Neural progenitor cell (in vitro differentiated cells): ENCODE measurements at regions not wholly inside any gene's neighbourhood (a gene's known extent, or its start where the extent isn't known, plus 50 kb on each side); places are given as distances from the start of the nearest gene placed in this dataset.

Experiments used
- DNase-seq: peaks from one replicate; pipeline ENCODE4 v3.0.0-alpha.2; 2016; ENCODE audit warnings: low spot score
- H2AFZ ChIP-seq: fragments of 200-600 bp; sonication (generic); replicated peaks from 2 replicates; pipeline ENCODE4 v1.6.1; 2016; ENCODE audit warnings: antibody characterized with exemption
- H3F3A ChIP-seq: fragments of 200-600 bp; sonication (generic); 2 replicates; pipeline ENCODE4 v1.6.1; 2016; ENCODE audit warnings: antibody characterized with exemption, low read depth
- H3K27ac ChIP-seq: fragments of 200-600 bp; sonication (generic); 2 replicates; pipeline ENCODE4 v1.5.1; 2016; ENCODE audit warnings: mild to moderate bottlenecking
- H3K27me3 ChIP-seq: fragments of 200-600 bp; sonication (generic); 2 replicates; pipeline ENCODE4 v1.6.1; 2016; ENCODE audit warnings: mild to moderate bottlenecking, moderate library complexity
- H3K36me3 ChIP-seq: fragments of 200-600 bp; sonication (generic); 2 replicates; pipeline ENCODE4 v1.5.1; 2016
- H3K4me1 ChIP-seq: fragments of 200-600 bp; sonication (generic); 2 replicates; pipeline ENCODE4 v1.6.1; 2016; ENCODE audit warnings: mixed run types
- H3K4me2 ChIP-seq: fragments of 200-600 bp; sonication (generic); 2 replicates; pipeline ENCODE4 v1.6.1; 2016
- H3K4me3 ChIP-seq: fragments of 200-600 bp; sonication (generic); 2 replicates; pipeline ENCODE4 v1.5.1; 2016
- H3K79me2 ChIP-seq: fragments of 200-600 bp; sonication (generic); 2 replicates; pipeline ENCODE4 v1.6.1; 2016; ENCODE audit warnings: low read depth
- H3K9ac ChIP-seq: fragments of 200-600 bp; sonication (generic); 2 replicates; pipeline ENCODE4 v1.6.1; 2016
- H3K9me3 ChIP-seq: fragments of 200-600 bp; sonication (generic); 2 replicates; pipeline ENCODE4 v1.5.1; 2016; ENCODE audit warnings: low read depth
- H4K20me1 ChIP-seq: fragments of 200-600 bp; sonication (generic); 2 replicates; pipeline ENCODE4 v1.6.1; 2016; ENCODE audit warnings: low read depth
- H3K27ac Mint-ChIP-seq: 3 replicates; pipeline ENCODE4 v1.8.0; 2021; ENCODE audit warnings: mixed read lengths
- H3K27me3 Mint-ChIP-seq: 2 replicates; pipeline ENCODE4 v1.8.0; 2022; ENCODE audit warnings: low read depth, mild to moderate bottlenecking, inconsistent platforms, moderate library complexity, mixed read lengths; ENCODE audit not compliant: insufficient read depth
- H3K36me3 Mint-ChIP-seq: 3 replicates; pipeline ENCODE4 v1.8.0; 2021; ENCODE audit warnings: mixed read lengths
- H3K4me1 Mint-ChIP-seq: 3 replicates; pipeline ENCODE4 v1.8.0; 2021; ENCODE audit warnings: mixed read lengths
- H3K4me3 Mint-ChIP-seq: 3 replicates; pipeline ENCODE4 v1.8.0; 2021; ENCODE audit warnings: mild to moderate bottlenecking, moderate library complexity, mixed read lengths
- H3K9me3 Mint-ChIP-seq: 3 replicates; pipeline ENCODE4 v1.8.0; 2020; ENCODE audit warnings: mixed read lengths
- CTCF ChIP-seq: fragments of 200-600 bp; sonication (generic); IDR thresholded peaks from 2 replicates; pipeline ENCODE4 v1.5.1; 2017; ENCODE audit warnings: antibody characterized with exemption, mild to moderate bottlenecking
- EZH2 ChIP-seq: fragments of 200-600 bp; sonication (generic); IDR thresholded peaks from 2 replicates; pipeline ENCODE4 v1.6.1; 2017; ENCODE audit warnings: antibody characterized with exemption, mild to moderate bottlenecking, moderate library complexity
- EZH2phosphoT487 ChIP-seq: fragments of 200-600 bp; sonication (generic); IDR thresholded peaks from 2 replicates; pipeline ENCODE4 v1.6.1; 2017; ENCODE audit warnings: antibody characterized with exemption

- no peak overlapping the region for H3K9ac ChIP-seq
- no peaks in the 10 kb centered on the region for H3F3A ChIP-seq
- no peak for TF ChIP-seq EZH2
- no peak for TF ChIP-seq EZH2phosphoT487
- no peak for TF ChIP-seq CTCF
- Mint-ChIP-seq H3K36me3 (no peaks in the 10 kb centered on the region), H3K4me1 (no peaks in the 10 kb centered on the region), H3K27me3 (no peaks in the 10 kb centered on the region), H3K4me3 (no peak overlapping the region), H3K9me3 (no peaks in the 10 kb centered on the region), H3K27ac (no peak overlapping the region)
- H3K27ac ChIP-seq: no peak overlapping the region
- no peaks in the 10 kb centered on the region for H3K36me3 ChIP-seq
- no peak overlapping the region for H2AFZ ChIP-seq
- no peak overlapping the region for H3K4me2 ChIP-seq
- H3K9me3 ChIP-seq: no peaks in the 10 kb centered on the region
- H3K79me2 ChIP-seq: no peaks in the 10 kb centered on the region
- no peaks in the 10 kb centered on the region for H4K20me1 ChIP-seq
- H3K27me3 ChIP-seq: no peaks in the 10 kb centered on the region
- no peak for DNase-seq
- no peak overlapping the region for H3K4me3 ChIP-seq
- no peaks in the 10 kb centered on the region for H3K4me1 ChIP-seq
These were observed 758.3 kb downstream of the GBE1 start for GRCh38 chr3:81003008-81003645.

DNA sequence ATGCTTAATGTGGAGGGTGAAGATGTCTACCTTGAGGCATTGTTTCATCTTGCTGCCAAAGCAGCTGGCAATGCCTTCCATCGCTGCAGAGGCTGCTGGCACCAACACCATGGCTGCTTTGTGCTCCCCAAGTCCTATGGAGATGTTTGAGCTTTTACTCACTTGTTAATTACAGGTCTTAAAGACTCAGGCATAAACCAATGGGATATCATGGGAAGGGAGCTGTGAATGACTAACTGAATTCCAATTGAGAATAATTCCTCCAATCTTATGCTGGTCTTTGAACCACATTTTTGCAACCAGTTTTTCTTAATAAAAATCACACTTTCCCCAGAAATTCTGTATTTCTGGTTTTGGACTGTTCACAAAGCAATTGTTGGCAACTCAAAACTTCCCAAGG lies 762.0 kb downstream of the GBE1 start:
- no peak overlapping the region for H3K4me3 Mint-ChIP-seq
- Histone ChIP-seq H3K27ac (no peak overlapping the region), H3K27me3 (no peaks in the 10 kb centered on the region), H3K79me2 (no peaks in the 10 kb centered on the region), H3K4me1 (no peaks in the 10 kb centered on the region), H3K9me3 (no peaks in the 10 kb centered on the region), H2AFZ (no peak overlapping the region), H4K20me1 (no peaks in the 10 kb centered on the region), H3K9ac (no peak overlapping the region), H3K4me2 (no peak overlapping the region), H3K36me3 (no peaks in the 10 kb centered on the region), H3F3A (no peaks in the 10 kb centered on the region), H3K4me3 (no peak overlapping the region)
- H3K27ac Mint-ChIP-seq: no peak overlapping the region
- H3K27me3 Mint-ChIP-seq: no peaks in the 10 kb centered on the region
- H3K9me3 Mint-ChIP-seq: no peaks in the 10 kb centered on the region
- DNase-seq: no peak
- H3K36me3 Mint-ChIP-seq: no peaks in the 10 kb centered on the region
- TF ChIP-seq CTCF (no peak), EZH2 (no peak), EZH2phosphoT487 (no peak)
- no peaks in the 10 kb centered on the region for H3K4me1 Mint-ChIP-seq

DNA sequence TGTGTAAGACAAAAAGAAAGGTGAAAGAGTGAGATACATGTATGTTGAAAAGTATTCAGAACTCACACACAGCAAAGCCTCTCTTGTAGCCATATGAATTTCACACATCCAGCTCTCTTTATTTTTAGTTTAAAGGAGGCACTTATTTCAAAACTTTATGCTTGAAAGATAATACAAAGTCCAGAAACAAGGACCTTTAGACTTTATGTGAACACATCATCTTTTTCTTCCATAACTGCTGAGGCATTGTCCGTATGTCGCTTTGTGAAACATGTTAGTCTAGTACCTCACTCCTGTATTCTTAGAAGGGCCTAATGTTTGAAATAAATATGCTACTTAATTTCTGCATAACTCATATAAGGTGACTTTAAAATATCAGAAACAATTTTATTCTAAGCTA lies 763.4 kb downstream of the GBE1 start:
- H4K20me1 ChIP-seq: no peaks in the 10 kb centered on the region
- H3K36me3 ChIP-seq: no peaks in the 10 kb centered on the region
- no peak overlapping the region for H2AFZ ChIP-seq
- DNase-seq: no peak
- no peak overlapping the region for H3K9ac ChIP-seq
- no peaks in the 10 kb centered on the region for H3K79me2 ChIP-seq
- no peak overlapping the region for H3K27ac ChIP-seq
- Mint-ChIP-seq H3K9me3 (no peaks in the 10 kb centered on the region), H3K4me3 (no peak overlapping the region), H3K27me3 (no peaks in the 10 kb centered on the region), H3K4me1 (no peaks in the 10 kb centered on the region), H3K36me3 (no peaks in the 10 kb centered on the region), H3K27ac (no peak overlapping the region)
- H3F3A ChIP-seq: no peaks in the 10 kb centered on the region
- H3K27me3 ChIP-seq: no peaks in the 10 kb centered on the region
- no peak overlapping the region for H3K4me2 ChIP-seq
- H3K4me3 ChIP-seq: no peak overlapping the region
- H3K4me1 ChIP-seq: no peaks in the 10 kb centered on the region
- TF ChIP-seq EZH2: no peak
- no peak for TF ChIP-seq EZH2phosphoT487
- no peak for TF ChIP-seq CTCF
- no peaks in the 10 kb centered on the region for H3K9me3 ChIP-seq
